GM06990 (cell line): ENCODE measurements at regions not wholly inside any gene's neighbourhood (a gene's known extent, or its start where the extent isn't known, plus 50 kb on each side); places are given as distances from the start of the nearest gene placed in this dataset.

Source experiments
- DNase-seq: peaks from one replicate; pipeline ENCODE4 v3.0.0-alpha.2; 2011; ENCODE audit not compliant: insufficient read length; ENCODE audit errors: extremely low read depth
- H3K27me3 ChIP-seq: replicated peaks from 2 replicates; pipeline ENCODE4 v1.6.0; 2011; ENCODE audit warnings: low read length; ENCODE audit not compliant: control insufficient read depth, insufficient read depth
- H3K36me3 ChIP-seq: 2 replicates; pipeline ENCODE4 v1.5.1; 2011; ENCODE audit warnings: low read length; ENCODE audit not compliant: control insufficient read depth, insufficient read depth
- H3K4me3 ChIP-seq: replicated peaks from 2 replicates; pipeline ENCODE4 v1.5.1; 2011; ENCODE audit warnings: low read depth, mild to moderate bottlenecking, control low read depth, low read length
- TF ChIP-seq, protein P1 (sequence below): IDR thresholded peaks from 2 replicates; pipeline ENCODE4 v1.5.1; 2011; ENCODE audit warnings: low read length, control low read depth, mild to moderate bottlenecking, inconsistent platforms; ENCODE audit not compliant: insufficient read depth, poor library complexity, severe bottlenecking

DNA sequence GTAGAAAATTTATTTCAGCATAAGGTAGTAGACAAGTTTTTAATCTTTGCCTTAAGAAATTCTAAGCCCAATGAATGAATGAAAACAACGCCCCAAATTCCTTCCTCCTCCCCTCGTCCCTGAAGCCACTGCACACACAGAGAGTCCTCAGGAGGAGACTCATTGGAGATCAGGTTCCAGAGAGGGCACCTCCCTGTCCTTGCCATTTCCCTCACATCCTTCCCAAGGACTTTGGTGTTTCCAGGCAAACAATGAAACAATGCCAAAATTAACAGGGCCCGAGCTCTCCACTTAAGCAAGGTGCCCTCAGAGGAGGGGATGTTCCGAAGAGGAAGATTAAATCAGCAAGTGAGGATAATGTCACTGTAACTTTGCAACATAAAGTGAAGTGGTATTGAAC lies 240.7 kb downstream of the DCDC2C start:
- TF ChIP-seq, protein P1, sequence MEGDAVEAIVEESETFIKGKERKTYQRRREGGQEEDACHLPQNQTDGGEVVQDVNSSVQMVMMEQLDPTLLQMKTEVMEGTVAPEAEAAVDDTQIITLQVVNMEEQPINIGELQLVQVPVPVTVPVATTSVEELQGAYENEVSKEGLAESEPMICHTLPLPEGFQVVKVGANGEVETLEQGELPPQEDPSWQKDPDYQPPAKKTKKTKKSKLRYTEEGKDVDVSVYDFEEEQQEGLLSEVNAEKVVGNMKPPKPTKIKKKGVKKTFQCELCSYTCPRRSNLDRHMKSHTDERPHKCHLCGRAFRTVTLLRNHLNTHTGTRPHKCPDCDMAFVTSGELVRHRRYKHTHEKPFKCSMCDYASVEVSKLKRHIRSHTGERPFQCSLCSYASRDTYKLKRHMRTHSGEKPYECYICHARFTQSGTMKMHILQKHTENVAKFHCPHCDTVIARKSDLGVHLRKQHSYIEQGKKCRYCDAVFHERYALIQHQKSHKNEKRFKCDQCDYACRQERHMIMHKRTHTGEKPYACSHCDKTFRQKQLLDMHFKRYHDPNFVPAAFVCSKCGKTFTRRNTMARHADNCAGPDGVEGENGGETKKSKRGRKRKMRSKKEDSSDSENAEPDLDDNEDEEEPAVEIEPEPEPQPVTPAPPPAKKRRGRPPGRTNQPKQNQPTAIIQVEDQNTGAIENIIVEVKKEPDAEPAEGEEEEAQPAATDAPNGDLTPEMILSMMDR = no peak
- no peaks in the 10 kb centered on the region for H3K27me3 ChIP-seq

DNA sequence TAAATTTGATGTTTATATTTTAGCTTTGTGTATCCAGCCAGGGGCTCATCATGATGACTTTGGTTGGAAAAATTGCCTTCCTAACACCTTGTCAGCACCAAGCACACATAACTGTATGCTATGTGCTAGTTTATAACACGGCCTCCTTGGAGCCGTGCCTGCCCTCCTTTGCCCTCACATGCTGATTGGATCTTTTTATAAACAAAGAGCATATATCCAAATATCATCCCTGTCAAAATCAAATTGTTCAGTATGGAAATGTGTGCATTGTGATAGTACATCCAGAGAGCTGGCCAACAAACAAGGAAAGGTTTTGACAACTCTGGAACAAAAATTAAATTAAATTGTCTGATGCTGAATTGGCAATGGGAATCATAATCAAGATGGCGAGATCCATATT lies 241.5 kb downstream of the DCDC2C start:
- Histone ChIP-seq H3K27me3 (no peaks in the 10 kb centered on the region), H3K4me3 (no peak overlapping the region), H3K36me3 (no peaks in the 10 kb centered on the region)
- TF ChIP-seq, protein P1 = no peak
- DNase-seq = no peak

More for the DNA sequence above, 240.7 kb downstream of the DCDC2C start:
- DNase-seq = no peak
- no peaks in the 10 kb centered on the region for H3K36me3 ChIP-seq
- H3K4me3 ChIP-seq = no peak overlapping the region

DNA sequence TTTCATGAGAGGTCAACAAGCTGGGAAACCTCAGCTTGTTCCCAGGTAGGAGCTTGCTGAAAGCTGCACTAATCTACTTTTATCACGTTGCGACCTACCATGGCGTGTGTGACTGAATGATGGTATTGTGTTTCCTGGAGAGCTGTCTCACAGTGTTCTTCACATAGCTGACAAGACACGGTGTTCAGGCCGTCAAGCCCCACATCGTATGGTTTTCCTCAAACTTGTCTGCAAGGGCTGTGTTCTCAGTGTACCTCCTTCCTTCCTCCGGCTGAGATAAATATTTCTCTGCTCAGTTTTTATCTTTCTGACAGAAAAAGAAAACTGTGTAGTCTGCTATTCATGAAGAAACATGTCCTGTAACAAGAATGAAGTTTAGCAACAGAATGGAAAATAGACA lies 244.8 kb downstream of the DCDC2C start:
- TF ChIP-seq, protein P1 = no peak
- no peak overlapping the region for H3K4me3 ChIP-seq
- no peak for DNase-seq
- H3K36me3 ChIP-seq = no peaks in the 10 kb centered on the region
- no peaks in the 10 kb centered on the region for H3K27me3 ChIP-seq

DNA sequence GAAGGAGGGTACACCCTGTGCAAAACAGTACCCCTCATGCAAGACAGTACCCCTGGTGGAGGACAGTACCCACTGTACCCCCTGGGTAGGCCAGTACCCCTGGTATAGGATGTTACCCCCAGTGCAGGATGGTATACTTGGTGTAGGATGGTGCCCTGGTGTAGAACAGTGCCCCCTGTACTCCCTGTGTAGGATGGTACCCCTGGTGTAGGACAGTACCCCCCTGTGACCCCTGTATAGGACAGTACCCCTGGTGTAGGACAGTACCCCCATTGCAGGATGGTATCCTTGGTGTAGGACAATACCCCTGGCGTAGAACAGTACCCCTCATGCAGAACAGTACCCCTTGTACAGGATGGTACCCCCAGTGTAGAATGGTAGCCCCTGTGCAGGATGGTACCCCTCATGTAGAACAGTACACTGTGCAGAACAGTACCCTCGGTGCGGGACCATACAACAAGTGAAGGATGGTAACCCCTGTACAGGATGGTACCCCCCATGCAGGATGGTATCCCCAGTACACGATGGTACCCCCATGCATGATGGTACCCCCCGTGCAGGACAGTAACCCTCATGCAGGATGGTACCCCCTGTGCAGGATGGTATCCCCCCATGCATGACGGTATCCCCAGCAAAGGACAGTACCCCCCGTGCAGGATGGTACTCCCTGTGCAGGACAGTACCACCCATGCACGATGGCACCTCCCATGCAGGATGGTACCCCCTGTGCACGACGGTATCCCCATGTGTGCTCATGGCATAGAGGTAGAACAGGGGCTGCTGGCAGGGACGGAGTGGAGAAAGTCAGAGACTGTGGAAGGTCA lies 248.0 kb downstream of the DCDC2C start:
- Histone ChIP-seq H3K27me3 (no peaks in the 10 kb centered on the region), H3K36me3 (no peaks in the 10 kb centered on the region), H3K4me3 (no peak overlapping the region)
- TF ChIP-seq, protein P1 = no peak
- no peak for DNase-seq

DNA sequence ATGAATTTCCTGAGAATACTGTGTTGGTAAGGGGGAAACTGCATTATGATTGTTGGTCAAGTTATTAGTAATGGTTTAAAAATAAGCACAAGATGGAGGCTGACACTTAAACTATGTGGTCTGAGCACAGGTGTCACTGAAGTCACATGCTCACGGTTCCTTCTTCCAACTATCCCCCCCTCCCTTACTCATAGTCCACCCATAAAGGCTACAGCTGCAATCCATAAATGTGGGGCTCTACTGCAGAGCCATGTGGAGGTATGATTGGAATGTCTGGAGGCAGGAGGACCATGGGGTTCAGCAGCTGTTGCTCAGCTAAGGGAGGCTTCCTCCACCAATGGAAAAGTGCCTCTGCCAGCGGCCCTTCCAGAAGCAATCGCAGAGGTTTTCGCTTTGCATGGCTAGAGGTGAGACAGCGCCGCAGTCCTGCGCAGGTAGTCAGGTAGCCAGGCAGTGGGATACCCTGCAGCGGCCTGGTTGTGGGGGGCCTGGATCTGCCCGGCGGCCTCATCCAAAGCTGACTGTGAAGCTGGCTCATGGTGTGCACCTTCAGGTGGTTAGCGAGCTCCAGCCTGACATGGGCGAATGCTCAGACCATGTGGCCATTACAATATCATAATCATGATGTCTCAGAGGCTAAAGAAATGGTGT lies 249.6 kb downstream of the DCDC2C start:
- TF ChIP-seq, protein P1 = no peak
- Histone ChIP-seq H3K36me3 (no peaks in the 10 kb centered on the region), H3K4me3 (no peak overlapping the region), H3K27me3 (no peaks in the 10 kb centered on the region)
- DNase-seq = no peak
